Spinal cord (tissue), 9 donors: ENCODE measurements at regions not wholly inside any gene's neighbourhood (a gene's known extent, or its start where the extent isn't known, plus 50 kb on each side); places are given as distances from the start of the nearest gene placed in this dataset.

Experiments used
- DNase-seq, 6 donors: peaks; one replicate each; pipeline versions ENCODE4 v3.0.0 to v3.0.0-alpha.2; 2013 to 2015; ENCODE audit warnings: low spot score in 6 of 6, low read depth in 4 of 6
- H3K27ac ChIP-seq: one replicate; pipeline ENCODE4 v1.5.1; 2013; ENCODE audit warnings: low read depth, low read length, control low read depth
- H3K27me3 ChIP-seq: one replicate; pipeline ENCODE4 v1.6.1; 2013; ENCODE audit warnings: low read length; ENCODE audit not compliant: control insufficient read depth, insufficient read depth
- H3K36me3 ChIP-seq: one replicate; pipeline ENCODE4 v1.6.1; 2013; ENCODE audit warnings: low read length; ENCODE audit not compliant: control insufficient read depth, insufficient read depth
- H3K4me1 ChIP-seq: one replicate; pipeline ENCODE4 v1.6.1; 2013; ENCODE audit warnings: low read length; ENCODE audit not compliant: control insufficient read depth, insufficient read depth
- H3K4me3 ChIP-seq: one replicate; pipeline ENCODE4 v1.5.1; 2013; ENCODE audit warnings: low read depth, low read length, control low read depth
- H3K9me3 ChIP-seq: one replicate; pipeline ENCODE4 v1.6.1; 2013; ENCODE audit warnings: low read length; ENCODE audit not compliant: control insufficient read depth, insufficient read depth
- WGBS: methylation state at CpG from one replicate; pipeline ENCODE4 v1.1.5; 2013; ENCODE audit warnings: missing lambda C conversion rate; ENCODE audit not compliant: insufficient coverage; 5-methylcytosine and 5-hydroxymethylcytosine counted together
- donor health status: healthy.

GRCh38 chr5:33308586-33308985 is 132.2 kb upstream of the TARS1 start:
- H3K4me3 ChIP-seq: no peak overlapping the region
- no peaks in the 10 kb centered on the region for H3K4me1 ChIP-seq
- no CpG with 5 or more reads among the region's 1 CpG for WGBS
- DNase-seq: no peak
- no peak overlapping the region for H3K27ac ChIP-seq
- no peaks in the 10 kb centered on the region for H3K9me3 ChIP-seq
- no peaks in the 10 kb centered on the region for H3K27me3 ChIP-seq
- no peaks in the 10 kb centered on the region for H3K36me3 ChIP-seq

- no peak overlapping the region for H3K27ac ChIP-seq
- H3K9me3 ChIP-seq: no peaks in the 10 kb centered on the region
- 49% methylated on average over 2 of the region's 2 CpGs for WGBS
- DNase-seq: peak in 1 of 6 donors; percentile 55
- H3K4me3 ChIP-seq: no peak overlapping the region
- no peaks in the 10 kb centered on the region for H3K36me3 ChIP-seq
- no peaks in the 10 kb centered on the region for H3K4me1 ChIP-seq
- no peaks in the 10 kb centered on the region for H3K27me3 ChIP-seq
Measured at GRCh38 chr5:33309068-33309467, 131.7 kb upstream of the TARS1 start.

- Histone ChIP-seq H3K27me3 (no peaks in the 10 kb centered on the region), H3K4me1 (no peaks in the 10 kb centered on the region), H3K27ac (no peak overlapping the region), H3K36me3 (no peaks in the 10 kb centered on the region), H3K4me3 (no peak overlapping the region), H3K9me3 (no peaks in the 10 kb centered on the region)
- no peak for DNase-seq
- WGBS: no CpG with 5 or more reads among the region's 3 CpGs
Measured at GRCh38 chr5:33309536-33310345, 131.0 kb upstream of the TARS1 start.

DNA sequence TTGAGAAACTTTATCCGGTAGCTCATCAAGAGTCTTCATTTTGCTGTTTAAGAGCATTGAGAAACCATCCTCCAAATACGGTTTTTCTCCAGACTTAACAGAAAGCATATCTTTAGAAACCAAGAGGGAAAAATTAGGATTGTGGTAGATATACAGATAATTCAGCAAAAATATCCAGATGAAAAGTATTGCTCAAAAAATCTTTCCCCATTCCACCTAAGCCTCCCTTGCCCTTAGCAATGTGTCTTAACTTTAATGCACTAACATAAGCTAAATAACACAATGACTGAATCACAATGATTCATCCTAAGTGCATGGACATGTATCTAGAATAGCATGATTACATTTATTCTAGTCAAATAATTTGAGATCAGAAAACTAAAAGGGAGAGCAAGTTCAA is 130.3 kb upstream of the TARS1 start:
- Histone ChIP-seq H3K4me3 (no peak overlapping the region), H3K27ac (no peak overlapping the region), H3K36me3 (no peaks in the 10 kb centered on the region), H3K4me1 (no peaks in the 10 kb centered on the region), H3K9me3 (no peaks in the 10 kb centered on the region), H3K27me3 (no peaks in the 10 kb centered on the region)
- WGBS: no CpG with 5 or more reads among the region's 2 CpGs
- DNase-seq: no peak

GRCh38 chr5:33311893-33312292 is 128.9 kb upstream of the TARS1 start:
- no peaks in the 10 kb centered on the region for H3K36me3 ChIP-seq
- H3K27ac ChIP-seq: no peak overlapping the region
- H3K4me1 ChIP-seq: no peaks in the 10 kb centered on the region
- H3K27me3 ChIP-seq: no peaks in the 10 kb centered on the region
- no peaks in the 10 kb centered on the region for H3K9me3 ChIP-seq
- no peak overlapping the region for H3K4me3 ChIP-seq
- DNase-seq: no peak

DNA sequence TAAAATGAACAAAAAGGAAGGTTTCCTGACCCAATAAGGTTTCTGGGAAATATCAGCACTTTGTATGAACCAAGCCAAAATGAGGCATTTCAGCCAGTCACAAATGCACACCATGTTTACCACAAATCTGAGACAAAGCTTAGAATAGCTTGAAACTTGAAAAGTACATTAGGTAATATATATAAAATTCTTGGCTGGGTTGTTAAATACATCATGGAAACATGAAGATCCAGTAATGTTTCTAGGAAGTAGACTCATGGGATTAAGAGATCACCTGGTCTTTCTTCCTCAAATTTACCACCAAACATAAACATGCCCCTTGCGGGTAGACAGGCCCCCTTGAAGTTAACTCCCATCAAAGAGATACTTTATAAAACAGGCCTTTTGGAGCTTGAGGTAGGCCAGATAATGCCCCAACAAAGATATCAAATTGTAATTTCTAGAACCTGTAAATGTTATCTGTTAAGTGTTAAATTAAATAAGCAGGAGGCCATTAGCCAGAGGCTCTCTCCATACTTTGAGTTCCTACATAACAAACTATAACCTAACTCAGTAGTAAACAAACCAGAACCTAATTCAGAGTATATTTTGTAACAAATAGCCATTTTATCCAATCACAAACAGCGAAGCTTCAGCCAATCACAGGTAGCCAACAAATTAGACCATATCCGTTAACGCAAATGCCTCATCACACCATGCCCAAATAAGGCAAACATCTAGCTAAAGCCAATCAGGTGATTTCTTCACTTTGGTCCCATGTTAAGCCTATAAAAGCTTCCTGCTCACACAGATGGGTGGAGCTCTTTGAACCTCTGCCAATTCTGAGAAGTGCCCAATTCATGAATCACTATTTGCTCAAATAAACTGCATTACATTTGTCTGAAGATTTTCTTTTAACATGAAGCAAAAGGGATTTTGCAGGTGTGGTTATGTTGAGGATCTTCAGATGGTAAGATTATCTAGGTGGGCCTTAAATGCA is 127.9 kb upstream of the TARS1 start:
- no peak for DNase-seq
- Histone ChIP-seq H3K4me3 (no peak overlapping the region), H3K9me3 (no peaks in the 10 kb centered on the region), H3K27ac (no peak overlapping the region), H3K4me1 (no peaks in the 10 kb centered on the region), H3K36me3 (no peaks in the 10 kb centered on the region), H3K27me3 (no peaks in the 10 kb centered on the region)
- 87% methylated on average over 3 of the region's 4 CpGs for WGBS

DNA sequence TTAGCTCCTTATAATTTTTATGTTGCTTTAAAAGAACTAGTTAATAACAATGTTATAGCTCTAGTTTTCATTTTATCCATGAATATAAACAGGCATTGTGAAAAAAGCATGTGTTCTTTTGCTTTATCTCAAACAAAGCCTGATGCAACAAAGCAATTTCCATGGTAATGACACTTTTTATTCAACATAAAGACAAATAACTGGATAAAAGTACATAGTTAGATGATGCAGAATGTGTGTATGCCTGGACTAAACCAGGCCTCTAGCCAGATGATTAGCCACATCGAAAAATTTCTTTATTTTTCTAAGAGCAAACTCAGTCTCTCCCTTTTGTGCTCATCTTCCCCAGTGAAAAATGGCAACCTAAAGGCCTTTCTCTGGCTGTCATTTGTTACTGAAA is 125.6 kb upstream of the TARS1 start:
- no peak for DNase-seq
- Histone ChIP-seq H3K27me3 (no peaks in the 10 kb centered on the region), H3K36me3 (no peaks in the 10 kb centered on the region), H3K27ac (no peak overlapping the region), H3K4me3 (no peak overlapping the region), H3K4me1 (no peaks in the 10 kb centered on the region), H3K9me3 (no peaks in the 10 kb centered on the region)
- WGBS: no CpG with 5 or more reads among the region's 1 CpG

DNA sequence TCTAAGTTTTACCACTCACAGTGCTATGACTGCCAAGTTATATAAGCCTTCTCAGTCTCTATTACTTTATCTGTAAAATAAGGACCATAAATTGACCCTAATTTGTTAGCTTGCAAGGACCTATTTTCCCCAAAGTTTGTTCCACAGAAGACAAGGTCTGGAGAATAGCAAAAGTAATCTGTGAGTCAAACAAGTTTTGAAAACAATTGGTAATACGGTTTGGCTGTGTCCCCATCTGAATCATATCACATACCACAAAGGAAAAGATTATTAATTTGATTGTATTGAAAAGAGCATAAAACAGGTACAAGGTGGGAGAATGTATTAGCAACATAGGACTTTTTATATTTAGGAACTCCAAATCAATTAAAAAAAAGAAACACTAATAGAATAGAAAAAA is 124.0 kb upstream of the TARS1 start:
- Histone ChIP-seq H3K9me3 (no peaks in the 10 kb centered on the region), H3K27me3 (no peaks in the 10 kb centered on the region), H3K27ac (no peak overlapping the region), H3K36me3 (no peaks in the 10 kb centered on the region), H3K4me1 (no peaks in the 10 kb centered on the region), H3K4me3 (no peak overlapping the region)
- no peak for DNase-seq
- WGBS: no CpG with 5 or more reads among the region's 1 CpG

- no peaks in the 10 kb centered on the region for H3K36me3 ChIP-seq
- H3K4me3 ChIP-seq: no peak overlapping the region
- no peaks in the 10 kb centered on the region for H3K4me1 ChIP-seq
- no CpG with 5 or more reads among the region's 2 CpGs for WGBS
- H3K9me3 ChIP-seq: no peaks in the 10 kb centered on the region
- no peaks in the 10 kb centered on the region for H3K27me3 ChIP-seq
- H3K27ac ChIP-seq: no peak overlapping the region
- DNase-seq: no peak
Measured at GRCh38 chr5:33317271-33317670, 123.5 kb upstream of the TARS1 start.
